ENCODE measurements at regions not wholly inside any gene's neighbourhood (a gene's known extent, or its start where the extent isn't known, plus 50 kb on each side); places are given as distances from the start of the nearest gene placed in this dataset.

DNA sequence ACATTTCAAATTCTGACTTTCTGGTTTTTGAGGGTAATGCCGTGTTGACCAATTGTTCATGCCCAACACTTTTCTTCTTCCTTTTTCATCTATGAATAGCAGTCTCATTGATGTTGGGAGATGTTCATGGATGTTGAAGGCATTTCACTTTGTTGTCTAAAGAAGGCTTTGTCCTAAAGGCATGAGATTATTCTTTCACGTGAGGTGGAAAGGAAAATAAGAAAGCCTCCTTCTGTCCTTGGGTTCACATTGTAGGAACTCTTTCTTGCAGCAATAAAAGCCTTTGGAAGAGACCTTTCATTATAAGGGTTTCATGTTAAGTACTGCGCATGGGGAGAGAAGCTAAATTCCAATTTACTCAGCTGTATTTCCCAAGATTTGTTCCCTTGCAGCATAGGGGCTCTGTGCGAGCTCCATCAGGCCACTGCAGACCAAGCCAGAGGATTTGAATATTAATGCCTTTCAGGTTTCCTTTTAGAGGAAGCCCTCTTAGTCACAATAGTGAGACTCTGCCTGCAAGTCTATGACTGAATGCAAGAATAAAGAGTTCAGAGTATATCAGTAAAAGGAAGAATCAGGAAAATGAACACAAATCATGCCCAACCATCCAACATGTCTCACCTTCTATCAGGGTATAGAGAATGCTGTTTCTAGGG lies 274.6 kb downstream of the TMEM38B start:
- H3K4me3 ChIP-seq (ENCODE audit: low read length), result no peak overlapping the region
- no peak for DNase-seq (ENCODE audit: low read depth, low spot score)

GRCh38 chr9:105969636-105970035 lies 275.3 kb downstream of the TMEM38B start:
- H3K4me3 ChIP-seq (ENCODE audit: low read length), result no peak overlapping the region
- DNase-seq (ENCODE audit: low read depth, low spot score), result no peak

DNA sequence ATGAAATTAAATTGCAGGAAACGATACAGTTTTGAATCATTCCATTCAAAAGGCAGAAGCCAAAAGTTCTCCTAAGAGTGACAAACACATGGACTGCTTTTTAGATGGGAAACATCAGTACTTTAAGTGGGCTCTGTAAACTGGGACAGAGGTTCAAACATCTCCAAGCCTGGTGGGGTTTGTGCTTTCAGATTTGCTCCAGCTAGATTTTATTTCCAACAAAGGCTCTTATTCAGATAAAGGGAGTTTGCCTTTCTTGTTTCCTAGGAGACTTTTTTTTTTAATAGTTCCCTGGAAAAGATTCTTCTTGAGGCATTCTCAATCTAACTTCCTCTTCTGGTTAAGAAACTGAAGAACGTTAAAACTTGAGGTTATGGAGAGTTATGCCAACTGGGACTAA lies 277.6 kb downstream of the TMEM38B start:
- H3K4me3 ChIP-seq (ENCODE audit: low read length), result no peak overlapping the region
- DNase-seq (ENCODE audit: low read depth, low spot score), result no peak

DNA sequence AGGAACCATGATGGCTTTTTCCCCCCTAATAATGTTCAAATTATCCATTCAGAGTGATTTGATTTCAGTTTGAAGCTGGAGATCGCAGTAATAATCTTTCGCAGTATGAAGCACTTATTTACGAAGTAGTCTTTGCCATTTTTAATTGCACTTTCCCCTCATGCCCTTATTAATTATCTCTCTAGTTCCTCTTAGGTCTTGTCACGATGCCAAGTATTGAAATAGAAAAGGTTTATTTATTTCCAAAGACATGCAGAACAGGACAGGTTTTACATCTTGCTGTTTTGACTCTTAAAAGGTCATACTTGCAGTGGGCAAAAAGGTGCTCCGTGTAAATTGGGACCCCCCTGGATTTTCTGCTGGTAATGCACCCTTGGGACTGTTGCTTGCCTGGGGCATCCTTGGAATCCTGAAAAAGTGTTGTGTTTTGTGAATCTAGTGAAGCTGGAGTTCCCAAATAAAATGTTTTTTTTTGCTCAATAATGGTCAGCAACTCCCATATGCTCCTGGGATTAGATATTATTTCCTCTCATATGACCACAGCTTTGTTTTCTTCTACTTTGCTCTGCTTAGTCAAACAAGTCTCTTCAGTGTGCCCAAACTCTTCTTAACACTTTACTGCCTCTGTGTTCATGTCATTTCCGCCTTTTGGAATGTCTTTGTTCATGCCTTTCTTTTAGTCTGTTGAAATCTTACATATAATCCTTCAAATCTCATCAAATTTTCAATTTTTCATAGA lies 278.3 kb downstream of the TMEM38B start:
- no peak overlapping the region for H3K4me3 ChIP-seq (ENCODE audit: low read length)
- no peak for DNase-seq (ENCODE audit: low read depth, low spot score)

DNA sequence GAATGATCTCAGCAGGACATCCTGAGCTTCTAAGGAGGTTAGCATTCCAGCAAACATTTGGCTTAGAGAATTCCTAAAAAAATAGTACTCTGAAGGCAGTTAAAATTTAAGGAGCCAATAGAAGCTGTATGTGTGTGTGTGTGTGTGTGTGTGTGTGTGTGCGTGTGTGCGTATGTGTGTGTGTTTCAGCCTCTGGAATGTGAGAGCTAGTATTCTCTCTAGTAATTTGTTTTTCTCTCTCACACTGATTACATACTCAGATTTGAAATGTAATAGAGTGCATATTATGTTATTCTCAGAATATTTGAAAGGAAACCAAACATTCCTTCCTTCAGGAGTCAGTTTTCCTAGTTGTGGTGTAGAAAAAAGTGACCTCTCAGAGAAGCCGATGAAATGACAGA lies 279.6 kb downstream of the TMEM38B start:
- DNase-seq (ENCODE audit: low read depth, low spot score), result no peak
- H3K4me3 ChIP-seq (ENCODE audit: low read length), result no peak overlapping the region

- no peak overlapping the region for H3K4me3 ChIP-seq (ENCODE audit: low read length)
- DNase-seq (ENCODE audit: low read depth, low spot score), result no peak
These were observed 281.7 kb downstream of the TMEM38B start for GRCh38 chr9:105975886-105976645.

GRCh38 chr9:105978336-105978735 lies 284.0 kb downstream of the TMEM38B start:
- DNase-seq (ENCODE audit: low read depth, low spot score), result no peak
- no peak overlapping the region for H3K4me3 ChIP-seq (ENCODE audit: low read length)

GRCh38 chr9:105978826-105979225 lies 284.5 kb downstream of the TMEM38B start:
- no peak overlapping the region for H3K4me3 ChIP-seq (ENCODE audit: low read length)
- no peak for DNase-seq (ENCODE audit: low read depth, low spot score)

GRCh38 chr9:105979290-105979689 lies 284.9 kb downstream of the TMEM38B start:
- no peak for DNase-seq (ENCODE audit: low read depth, low spot score)
- no peak overlapping the region for H3K4me3 ChIP-seq (ENCODE audit: low read length)

- H3K4me3 ChIP-seq (ENCODE audit: low read length), result no peak overlapping the region
- no peak for DNase-seq (ENCODE audit: low read depth, low spot score)
These were observed 290.4 kb downstream of the TMEM38B start for GRCh38 chr9:105984714-105985113.

DNA sequence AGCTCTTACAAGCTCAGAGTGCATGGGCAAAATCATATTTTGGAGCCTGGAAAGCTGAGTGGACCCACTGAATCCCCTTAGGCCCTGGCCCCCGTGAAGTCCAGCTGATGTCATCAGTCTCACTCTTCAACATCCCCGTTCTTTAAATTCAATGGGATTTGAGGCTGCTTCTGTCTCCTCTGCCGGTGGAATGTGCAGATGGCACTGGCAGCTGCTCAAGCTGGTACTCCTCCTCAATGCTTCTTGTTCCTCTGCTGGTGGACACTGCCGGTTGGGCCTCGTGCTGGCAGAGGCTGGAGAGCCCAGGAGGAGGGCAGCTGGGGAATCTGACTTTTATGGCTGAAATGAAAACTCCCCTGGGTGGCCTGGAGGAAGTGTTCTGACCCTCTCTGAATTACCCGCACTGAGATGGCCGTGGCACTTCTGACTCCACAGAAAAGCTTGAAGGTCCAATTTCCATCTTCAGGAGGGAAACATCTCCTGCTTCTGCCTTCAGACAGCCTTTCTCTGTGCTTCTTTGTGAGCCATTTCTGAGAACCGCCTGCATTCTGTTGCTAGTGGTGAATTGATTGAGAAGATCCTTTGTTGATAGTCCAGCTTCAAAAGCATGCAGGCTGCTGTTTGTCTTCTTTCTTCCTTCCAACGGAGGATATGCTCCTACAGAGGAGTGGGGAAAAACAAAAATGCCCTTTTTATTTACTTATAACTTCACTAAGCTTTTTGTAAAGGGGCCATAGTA lies 298.9 kb downstream of the TMEM38B start:
- no peak overlapping the region for H3K4me3 ChIP-seq (ENCODE audit: low read length)
- DNase-seq (ENCODE audit: low read depth, low spot score), result no peak

DNA sequence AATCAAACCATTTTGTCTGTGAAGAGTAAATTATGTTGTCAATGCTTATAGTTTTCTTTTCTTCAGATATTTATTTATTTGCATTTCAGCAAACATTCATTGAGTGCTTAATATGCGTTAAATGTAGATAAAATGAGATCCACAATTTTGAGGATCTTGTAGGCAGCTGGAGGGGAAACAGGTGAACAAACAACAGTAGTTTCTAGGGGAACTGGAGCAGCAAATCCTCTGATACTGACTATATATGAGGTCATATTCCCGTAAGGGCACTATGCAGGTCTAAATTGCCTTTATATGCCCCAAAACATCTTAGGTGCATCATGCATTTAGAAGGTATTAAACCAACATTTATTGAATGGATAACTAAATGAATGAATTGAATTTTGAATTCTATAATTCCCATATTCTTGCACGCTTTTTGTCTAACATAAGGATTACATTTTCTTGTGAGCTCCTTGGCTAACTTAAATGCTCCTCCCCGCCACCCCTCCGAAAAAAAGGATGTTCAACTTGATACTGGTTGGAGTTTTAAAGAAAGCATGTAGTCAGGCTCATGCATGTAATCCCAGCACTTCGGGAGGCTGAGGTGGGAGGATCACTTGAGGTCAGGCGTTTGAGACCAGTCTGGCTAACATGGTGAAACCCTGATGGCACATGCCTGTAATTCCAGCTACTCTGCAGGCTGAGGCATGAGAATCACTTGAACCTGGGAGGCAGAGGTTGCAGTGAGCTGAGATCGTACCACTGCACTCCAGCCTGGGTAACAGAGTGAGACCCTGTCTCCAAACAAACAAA lies 299.8 kb downstream of the TMEM38B start:
- no peak overlapping the region for H3K4me3 ChIP-seq (ENCODE audit: low read length)
- DNase-seq (ENCODE audit: low read depth, low spot score), result no peak

DNA sequence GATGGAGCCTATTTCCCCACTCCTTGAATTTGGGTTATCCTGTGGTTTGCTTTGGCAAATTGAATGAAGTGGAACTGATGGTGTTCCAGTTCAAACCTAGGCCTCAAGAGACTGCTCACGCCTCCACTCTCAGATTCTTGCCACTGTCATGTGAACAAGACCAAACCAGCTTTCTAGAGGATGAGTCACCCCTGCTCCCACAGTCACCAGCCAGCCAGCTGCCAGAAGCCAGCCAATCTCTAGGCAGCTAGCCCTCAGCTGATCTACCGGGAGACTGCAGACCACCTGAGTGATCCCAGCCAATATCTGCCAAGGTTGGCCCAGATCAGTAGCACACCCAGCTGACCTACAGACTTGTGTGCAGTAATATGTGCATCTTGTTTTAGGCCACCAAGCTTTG lies 300.6 kb downstream of the TMEM38B start:
- DNase-seq (ENCODE audit: low read depth, low spot score), result no peak
- H3K4me3 ChIP-seq (ENCODE audit: low read length), result no peak overlapping the region

DNA sequence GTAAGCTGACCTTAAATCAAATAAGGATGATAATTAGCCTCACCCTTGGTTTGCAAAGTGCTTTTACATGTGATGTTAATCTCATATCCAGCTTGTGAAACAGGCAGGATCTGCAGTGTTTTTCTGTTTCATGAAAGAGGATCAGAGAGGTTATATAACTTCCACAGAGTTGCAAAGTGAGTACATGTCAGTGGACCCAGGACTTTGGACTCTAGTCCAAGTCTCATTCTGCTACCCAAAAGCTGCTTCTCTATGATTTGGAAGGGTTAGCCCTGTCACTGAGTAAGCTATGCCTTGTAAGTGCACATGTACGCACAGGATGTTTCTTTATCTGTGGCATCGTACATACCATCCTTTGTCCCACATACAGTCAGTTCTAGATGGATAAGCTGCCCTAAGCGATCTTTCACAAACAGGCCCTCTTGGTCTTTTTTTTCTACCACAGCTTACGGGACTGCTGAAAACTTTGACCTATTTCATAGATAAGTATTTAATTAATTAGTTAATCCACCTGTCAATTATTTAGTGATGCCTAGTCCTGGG lies 322.9 kb downstream of the TMEM38B start:
- no peak overlapping the region for H3K4me3 ChIP-seq (ENCODE audit: low read length)
- peak; percentile 28 for DNase-seq (ENCODE audit: low read depth, low spot score)

GRCh38 chr9:106019039-106019680 lies 324.8 kb downstream of the TMEM38B start:
- no peak overlapping the region for H3K4me3 ChIP-seq (ENCODE audit: low read length)
- no peak for DNase-seq (ENCODE audit: low read depth, low spot score)

DNA sequence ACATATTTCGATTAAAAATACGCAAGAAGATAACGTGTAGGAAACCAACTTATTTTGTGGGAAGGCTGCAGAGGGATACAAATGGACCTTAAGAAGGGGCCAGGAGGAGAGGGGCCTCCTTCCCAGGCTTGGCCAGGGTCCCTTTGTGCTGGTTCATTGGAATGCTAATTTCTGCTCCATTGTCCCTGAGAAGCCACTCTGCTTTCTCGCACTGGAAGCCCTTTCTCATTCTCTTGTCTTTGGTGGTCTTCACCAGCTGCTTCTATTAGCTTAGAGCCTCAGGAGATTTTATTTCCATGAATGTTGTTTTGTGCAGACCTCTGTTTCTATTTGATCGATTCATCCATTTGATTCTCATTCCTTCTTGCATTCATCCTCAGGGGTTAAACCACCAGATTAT lies 325.4 kb downstream of the TMEM38B start:
- no peak overlapping the region for H3K4me3 ChIP-seq (ENCODE audit: low read length)
- no peak for DNase-seq (ENCODE audit: low read depth, low spot score)

- DNase-seq (ENCODE audit: low read depth, low spot score), result no peak
- no peak overlapping the region for H3K4me3 ChIP-seq (ENCODE audit: low read length)
These were observed 325.8 kb downstream of the TMEM38B start for GRCh38 chr9:106020186-106020585.

GRCh38 chr9:106023455-106023854 lies 329.1 kb downstream of the TMEM38B start:
- H3K4me3 ChIP-seq (ENCODE audit: low read length), result no peak overlapping the region
- no peak for DNase-seq (ENCODE audit: low read depth, low spot score)
